Astrocyte of the hippocampus (primary cell): ENCODE measurements at regions not wholly inside any gene's neighbourhood (a gene's known extent, or its start where the extent isn't known, plus 50 kb on each side); places are given as distances from the start of the nearest gene placed in this dataset.

Source experiments
- DNase-seq: peaks from one replicate; pipeline ENCODE4 v3.0.0; 2011; ENCODE audit warnings: low read depth, low spot score

DNA sequence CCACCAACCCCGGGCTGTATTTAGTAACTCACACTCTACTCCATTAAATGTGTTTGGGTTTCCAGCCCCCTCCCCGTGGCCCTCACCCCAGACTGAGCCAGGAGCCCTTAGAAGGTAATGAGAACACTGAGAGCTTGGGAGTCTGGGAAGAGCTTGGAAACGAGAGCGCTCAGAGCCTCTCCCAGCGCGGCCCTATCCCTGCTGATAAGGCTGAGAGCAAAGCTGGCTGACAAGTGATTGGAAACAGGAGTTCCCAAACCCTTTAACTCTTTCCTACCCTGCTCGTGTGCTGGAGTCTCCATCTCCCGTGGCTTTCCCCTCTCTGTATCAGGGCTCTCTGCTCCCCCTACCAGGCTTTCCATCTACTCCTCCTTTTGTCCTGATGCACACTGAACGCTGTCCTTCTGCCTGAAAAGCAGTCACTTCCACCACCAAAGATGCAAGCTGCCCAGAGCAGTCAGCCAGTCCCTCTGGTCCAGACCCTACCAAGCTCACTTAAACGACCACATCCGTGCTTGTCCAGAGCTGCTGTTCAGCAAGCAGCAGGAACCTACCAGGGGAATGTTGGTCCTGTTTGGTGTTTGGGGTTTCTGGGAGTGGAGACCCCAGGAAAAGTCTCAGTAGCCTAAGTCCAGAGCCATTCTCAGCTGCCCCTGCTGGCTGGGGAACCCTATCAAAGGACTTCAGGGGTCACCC is 100.0 kb upstream of the PKDCC start:
- DNase-seq, result no peak

DNA sequence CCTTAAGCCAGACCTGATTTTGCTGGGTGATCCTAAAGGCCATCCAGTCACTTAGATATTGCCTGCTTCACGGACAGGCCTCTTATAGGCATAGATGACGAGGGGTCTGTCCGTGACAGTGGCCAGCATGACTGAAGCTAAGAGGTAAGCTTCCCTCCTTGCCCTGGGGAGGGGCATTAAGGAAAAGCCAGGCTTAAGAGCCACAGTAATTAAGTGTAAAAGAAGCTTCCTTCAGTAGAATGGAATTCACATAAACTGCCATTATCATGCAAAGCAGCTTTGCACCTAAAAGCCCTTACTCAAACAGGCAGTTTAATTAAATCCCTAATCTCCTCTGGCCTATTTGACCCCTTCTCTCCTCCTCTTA is 99.4 kb upstream of the PKDCC start:
- no peak for DNase-seq

DNA sequence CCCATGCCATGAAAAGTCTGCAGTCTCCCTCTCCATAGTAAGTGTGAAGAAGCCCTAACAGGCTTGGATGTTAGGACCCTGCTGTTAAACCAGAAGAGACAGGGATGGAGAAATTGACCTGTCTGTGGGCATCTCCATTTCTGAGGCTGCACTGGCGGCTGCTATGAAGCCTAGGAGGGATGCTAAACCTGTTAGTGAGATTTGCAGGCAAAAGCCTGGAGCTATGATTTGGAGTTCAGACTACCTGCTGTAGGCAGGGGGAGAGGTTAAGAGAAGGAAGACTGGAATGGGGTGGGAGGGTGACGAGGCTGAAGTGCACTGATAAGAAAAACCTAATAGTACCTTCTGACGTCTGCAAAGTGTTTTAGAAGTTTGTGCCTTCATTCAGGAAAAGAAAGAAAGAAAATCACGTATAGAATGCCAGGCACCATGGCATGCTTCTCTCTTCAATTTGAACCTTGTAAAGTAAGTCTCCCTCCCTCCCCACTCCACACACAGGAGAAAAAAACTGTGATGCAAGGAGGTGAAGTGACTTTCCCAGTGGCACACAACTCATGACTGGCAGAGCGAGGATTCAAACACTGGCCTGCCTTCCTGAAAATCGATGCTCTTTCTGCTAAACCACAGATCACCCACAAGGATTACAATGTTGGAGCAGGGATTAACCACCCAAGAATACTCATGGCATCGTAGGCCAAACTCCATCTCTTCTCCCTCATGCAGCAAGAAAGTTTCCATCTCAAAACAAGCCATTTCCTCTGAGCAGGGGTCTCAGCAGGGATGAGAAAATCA is 98.5 kb upstream of the PKDCC start:
- no peak for DNase-seq

DNA sequence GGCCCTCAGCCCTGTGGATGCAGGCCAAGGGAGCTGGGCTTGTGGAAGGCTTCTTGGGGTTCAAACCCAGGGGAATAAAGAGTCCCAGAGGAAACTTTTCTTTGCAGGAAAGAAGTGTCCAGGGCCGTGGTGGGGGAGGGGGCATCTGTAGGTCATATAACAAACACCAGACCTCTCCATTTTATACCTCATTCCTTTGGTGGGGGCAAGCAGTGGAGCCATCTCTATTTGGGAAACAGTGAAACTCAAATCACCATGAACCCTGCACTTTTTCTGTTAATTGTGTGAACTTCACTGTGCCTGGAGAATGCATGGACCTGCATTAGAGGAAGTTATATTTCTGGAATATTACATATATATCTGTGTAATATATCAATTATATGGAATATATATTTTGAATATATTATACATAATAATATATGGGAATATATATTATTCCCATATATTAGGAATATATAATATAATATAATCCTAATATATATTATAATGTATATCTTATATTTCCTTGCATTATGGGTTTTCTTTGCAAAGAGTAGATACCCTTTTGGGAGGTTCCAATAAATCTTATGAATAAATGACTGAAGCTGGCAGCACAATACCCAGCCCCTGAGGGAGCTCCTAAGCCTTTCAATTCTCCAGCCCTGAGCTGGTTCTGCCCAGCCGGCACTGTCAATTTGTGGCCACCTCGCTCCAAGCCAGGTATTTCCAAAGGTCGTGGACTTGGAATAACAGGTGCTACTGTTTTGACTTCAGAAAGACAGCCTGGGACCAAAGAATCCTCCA is 97.7 kb upstream of the PKDCC start:
- DNase-seq, result no peak

DNA sequence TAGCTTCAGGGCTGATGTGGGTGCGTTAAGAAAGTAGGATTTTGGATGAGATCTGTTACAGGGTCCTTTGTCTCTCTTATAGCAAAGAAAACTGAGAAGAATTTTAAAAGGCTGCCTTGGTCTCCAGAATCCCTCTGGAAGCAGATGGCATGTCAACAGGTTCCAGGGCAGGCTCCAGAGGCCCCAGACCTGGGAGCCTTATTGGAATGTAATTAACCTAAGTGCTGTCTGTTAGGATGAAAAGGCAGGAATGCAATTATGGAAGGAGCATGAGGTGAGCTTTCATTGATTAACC is 97.2 kb upstream of the PKDCC start:
- DNase-seq, result no peak

DNA sequence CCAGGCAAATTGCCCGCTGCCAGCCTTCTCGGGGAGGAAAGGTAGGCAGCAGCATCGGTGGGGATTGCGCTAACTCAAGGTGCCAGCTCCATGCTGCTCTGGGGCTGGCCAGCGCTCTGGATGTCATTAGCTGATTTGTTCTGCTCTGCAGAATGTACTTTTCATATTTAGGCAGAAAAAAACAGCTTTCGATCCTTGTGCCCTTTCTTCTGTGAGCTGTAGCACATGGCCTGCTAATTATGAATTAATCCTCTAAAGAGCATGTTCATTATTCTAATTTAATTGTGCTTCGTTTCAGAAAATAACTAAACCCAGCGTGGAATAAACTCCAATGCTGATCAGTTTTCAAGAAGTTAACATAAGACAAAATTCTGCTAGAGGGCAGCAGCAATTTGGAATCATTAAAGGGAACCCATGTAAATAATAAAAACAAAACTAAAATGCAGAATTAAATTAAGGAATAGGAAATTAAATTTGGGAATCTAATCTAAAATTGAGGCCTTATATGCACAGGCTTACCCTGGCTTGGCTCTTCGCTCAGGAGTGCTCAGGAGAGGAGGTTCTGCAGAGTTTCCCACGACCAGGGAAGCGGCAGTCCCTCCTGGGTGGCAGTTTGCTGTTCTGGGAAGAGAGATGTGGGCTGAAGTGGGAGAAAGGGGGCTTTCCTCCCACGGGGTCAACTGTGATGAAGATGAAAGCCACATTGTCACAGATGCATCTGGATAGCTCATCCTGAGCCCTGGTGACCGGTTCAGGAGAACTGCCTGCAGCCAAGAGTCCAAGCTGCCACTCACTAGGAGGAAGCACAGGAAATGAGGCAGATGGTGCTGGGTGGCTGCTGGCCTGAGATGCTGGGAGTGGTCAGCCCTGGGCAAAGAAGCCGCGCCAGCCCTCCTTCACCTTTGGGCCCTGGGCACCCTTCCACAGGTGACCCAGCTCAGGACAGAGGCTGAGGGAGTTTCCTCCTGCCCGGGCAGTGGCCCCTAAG is 93.2 kb upstream of the PKDCC start:
- DNase-seq, result no peak

DNA sequence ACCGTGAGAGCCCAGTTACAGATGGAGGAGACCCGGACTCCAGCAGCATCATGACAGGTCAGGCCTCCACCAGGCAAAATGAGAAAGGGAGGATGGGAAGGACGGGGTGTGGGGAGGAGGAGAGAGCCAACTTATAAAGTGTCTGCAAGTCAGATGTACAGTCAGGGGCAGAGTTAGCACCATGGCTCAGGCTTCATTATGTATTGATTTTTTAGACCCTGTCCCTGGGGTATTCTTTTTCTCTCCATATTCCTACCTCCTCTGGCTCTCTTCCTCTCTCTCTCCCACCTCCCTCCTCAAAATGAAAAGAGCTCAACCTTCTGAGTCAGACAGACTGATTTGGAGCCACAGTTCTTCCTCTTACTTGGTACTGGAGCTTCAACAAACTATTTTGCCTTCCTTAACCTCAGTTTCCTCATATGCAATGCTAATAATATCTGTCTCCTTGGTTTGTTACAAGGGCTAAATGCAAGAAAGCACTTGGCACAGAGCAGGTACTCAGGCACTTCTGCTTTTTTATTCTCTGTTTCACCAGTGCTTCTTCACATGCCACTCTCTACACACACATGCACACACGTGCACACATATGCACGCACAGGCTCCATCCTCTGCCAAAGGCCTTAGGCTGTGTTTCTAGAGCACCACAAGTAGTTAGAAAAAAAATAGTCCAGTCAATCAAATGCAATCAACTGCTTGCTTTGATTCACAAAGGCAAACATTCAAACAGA is 92.3 kb upstream of the PKDCC start:
- DNase-seq, result no peak

DNA sequence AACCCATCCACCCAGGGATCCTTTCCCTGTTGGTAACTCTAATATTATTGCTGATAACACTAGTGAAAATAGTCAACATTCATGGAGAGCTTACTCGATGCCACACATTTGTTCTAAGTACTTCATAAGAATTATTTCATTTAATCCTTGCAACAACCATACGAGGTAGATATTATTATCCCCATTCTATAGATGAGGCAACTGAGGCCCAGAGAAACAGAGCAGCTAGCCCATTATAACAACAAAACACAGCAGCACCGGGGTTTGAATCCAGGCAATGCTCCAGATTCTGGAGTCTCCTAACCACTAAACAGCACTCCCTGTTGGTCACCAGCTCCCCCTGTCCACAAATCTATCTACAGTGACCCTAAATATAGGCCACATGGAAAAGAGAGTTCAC is 90.4 kb upstream of the PKDCC start:
- DNase-seq, result no peak

DNA sequence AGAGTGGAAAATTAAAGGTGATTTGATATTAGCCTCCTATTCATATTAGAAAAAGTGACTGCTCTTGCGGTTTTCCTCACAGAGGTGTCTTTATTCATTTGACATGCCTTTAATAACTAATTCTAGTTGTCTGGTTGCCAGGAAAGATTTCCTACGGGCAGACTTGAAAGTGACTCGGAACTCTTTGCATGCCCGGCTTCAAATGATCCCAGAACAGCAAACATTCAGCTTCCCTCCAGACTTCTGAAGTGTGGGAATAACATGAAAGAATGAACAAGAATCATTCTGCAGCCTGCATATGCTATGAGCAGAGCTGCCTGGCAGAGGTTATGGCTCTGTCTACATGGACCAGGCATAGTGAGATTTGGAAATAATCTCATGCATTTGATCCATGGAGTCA is 89.6 kb upstream of the PKDCC start:
- no peak for DNase-seq

DNA sequence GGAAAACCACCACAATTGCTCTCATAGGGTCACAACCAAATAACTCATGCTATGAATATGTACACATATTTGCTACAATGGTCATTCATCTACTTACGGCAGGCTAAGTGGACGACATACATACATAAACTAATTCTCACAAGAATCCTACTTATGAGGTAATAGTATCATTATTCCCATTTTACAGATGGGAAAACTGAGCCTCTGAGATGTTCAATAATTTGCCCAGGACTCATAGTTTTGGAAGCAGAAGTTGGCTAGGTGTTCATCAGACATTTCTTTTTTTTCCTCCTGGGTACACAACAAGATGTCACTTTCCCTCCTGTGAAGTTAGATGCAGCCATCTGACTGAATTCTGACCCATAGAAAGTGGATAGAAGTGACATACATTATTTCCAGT is 89.0 kb upstream of the PKDCC start:
- DNase-seq, result no peak

DNA sequence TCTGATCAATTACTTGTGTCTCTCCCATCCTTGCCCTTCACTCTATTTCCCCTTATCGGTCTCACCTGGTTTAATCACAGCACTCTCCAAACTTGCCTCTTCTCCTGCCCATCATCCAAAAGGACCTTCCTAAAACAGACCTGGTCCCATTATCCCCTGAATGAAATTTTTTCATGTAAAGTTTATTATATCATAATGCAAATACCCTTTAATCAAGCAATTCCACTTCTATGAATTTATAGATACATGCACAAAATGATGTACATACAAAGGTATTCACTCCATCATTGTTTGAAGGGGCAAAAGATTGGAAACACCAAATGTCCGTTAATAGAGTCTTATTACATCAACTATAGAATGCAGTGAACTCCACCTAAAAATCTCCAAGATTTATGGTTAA is 88.1 kb upstream of the PKDCC start:
- DNase-seq, result no peak

DNA sequence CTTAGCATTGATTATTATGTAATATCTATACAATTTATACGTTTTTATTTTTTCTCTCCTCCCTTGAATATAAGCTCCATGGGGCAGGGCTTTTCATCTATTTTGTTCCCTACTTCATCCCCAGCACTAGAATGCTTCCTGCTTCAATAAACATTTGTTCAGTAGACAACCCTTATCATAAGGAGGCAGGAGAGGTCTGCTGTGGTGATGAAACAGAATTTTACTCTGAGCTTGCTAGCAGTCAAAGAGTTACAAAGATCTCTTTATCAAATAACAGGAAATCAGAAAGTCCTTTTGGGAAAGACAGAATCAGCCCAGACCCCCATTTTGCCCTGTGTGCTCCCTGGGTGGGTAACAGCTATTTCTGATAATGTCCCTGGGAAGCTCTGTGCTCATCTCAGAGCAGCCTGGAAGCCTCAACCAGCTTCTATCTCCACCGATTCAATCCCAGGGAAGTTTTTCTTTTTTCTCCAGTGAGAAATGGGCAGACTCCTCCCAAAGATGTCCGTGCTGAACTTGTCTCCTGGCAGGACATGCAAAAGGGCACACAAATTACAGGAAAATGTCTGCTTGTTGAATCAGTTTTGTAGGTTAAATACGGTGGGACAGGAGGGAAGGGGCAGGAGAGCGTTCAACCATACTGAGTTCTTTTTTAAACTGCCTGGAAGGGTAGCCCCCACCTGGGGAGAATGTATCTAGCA is 84.7 kb upstream of the PKDCC start:
- DNase-seq, result no peak

DNA sequence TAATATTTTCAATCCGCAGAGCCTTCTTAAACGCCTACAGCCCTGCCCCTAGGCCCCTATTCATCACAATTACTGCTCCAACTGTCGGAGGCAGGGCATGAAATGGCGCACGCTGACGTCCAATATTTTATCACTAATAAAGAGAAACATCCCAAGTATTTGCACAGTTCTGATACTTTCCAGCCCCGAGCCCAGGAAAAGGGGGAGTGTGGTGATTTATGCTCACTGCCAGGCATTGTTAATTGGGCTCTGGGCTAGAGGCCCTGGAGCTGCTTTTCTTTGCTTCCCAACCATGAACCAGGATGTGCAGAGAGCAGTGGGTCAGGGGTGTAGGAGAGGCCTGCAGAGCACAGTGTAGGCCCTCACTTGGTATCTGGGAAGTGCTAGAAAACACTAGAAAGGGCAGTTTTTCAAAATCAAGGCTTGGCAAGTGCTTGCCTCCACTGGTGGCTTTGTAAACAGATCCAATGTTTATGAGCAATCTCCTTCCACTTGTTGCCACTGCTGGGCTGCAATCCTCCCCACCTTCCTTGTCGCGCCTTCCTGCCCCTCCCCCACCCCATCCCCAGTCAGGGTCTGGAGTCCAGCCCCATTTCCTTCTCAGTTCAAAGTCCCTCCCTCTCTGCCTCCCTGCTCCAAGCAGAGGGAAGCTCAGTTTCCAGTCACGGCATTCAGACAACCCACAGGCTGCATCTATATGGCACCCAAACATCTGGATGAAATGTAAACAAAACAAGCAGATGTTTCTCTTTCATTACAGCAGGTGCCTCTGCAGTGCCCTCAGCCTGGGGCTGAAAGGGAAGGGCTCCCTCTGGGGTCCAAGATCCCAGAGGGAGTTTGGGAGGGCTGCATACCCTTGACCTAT is 83.9 kb upstream of the PKDCC start:
- peak; percentile 69 for DNase-seq

DNA sequence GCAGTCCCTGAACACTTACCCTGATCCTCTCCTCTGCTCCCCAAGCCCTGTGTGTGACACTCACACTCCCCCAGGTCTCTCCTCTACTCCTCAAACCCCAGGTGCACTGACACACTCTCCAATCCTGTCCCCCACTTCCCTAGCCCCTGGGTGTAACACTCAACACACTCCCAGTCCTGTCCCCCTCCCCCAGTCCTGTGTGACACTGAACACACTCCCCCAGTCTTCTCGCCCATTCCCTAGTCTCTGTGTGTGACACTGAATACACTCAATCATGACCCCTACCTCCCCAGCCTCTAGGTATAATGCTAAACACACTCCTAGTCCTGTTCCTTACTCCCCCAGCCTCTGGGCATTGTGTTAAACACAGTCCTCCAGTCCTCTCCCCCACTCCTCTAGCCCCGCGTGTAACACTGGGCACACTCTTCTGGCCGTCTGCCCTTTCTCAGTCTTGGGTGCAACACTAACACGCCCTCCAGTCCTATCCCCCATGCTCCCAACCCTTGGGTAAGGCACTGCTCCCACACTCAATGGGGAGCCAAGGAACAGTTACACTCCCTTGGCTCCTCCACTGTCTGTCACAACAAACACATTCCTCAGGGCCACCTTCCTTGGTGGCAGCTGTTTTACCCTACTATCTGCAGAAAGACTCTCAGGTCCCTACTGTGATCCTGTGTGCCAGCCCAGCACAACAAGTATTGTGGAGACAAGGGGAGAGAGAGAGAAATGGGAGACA is 82.5 kb upstream of the PKDCC start:
- no peak for DNase-seq

DNA sequence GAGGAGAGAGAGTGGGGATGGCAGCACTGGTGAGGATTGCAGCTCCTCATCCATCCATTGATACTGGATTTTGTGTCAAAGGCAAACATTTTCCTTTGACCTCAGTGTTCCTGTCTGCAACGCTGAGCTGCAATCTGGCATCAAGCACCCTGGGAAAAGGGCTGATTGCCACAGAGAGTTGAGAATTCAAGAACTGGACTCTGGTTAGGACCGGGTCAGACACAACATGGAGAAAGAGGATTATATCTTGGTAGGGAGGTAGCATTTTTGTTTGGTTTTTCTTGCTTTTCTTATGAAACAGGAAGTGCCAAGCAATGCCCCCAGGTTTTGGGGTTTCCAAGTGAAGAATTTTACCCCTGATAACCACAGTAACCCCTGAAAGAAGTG is 81.9 kb upstream of the PKDCC start:
- peak; percentile 35 for DNase-seq

DNA sequence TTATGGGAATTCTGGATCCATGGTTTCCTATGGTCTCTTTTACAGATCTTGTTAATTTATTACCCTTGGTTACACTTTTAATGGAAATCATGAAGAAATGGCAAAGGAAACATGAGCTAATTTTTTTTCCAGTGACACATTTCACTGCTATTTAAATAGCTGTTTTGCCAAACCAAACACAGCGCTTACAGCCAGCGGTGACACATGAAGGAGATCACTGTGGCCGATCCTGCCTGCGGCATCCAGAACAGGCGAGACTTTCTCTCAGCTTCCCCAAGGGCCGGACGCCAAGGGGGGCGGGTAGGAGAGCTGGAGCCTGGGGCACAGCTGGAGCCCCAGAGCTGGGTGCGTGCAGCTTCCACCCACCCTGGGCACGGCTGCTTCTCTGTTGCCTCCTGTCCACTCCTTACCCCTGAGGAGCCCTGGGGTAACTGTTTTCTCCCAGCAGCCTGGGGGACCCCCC is 81.4 kb upstream of the PKDCC start:
- DNase-seq, result peak; percentile 96

DNA sequence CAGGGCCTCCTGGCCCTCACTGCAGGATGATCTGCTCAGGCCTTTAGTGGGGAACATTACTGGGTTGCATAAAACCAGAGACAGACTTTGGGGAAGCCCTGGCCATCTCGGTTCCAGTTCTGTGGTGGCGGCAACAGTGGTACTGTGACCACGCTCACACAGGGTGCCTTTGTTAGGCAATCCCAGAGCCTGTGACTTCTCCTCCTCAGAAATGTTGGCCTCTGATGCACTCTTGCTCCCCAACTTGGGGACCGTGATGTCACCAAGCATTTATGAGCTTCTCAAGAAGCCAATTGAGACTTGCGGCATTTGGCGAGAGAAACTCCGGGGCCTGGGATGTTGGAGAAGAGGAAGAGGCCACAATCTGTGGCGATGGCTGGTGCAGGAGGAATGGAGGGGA is 80.9 kb upstream of the PKDCC start:
- DNase-seq, result no peak

DNA sequence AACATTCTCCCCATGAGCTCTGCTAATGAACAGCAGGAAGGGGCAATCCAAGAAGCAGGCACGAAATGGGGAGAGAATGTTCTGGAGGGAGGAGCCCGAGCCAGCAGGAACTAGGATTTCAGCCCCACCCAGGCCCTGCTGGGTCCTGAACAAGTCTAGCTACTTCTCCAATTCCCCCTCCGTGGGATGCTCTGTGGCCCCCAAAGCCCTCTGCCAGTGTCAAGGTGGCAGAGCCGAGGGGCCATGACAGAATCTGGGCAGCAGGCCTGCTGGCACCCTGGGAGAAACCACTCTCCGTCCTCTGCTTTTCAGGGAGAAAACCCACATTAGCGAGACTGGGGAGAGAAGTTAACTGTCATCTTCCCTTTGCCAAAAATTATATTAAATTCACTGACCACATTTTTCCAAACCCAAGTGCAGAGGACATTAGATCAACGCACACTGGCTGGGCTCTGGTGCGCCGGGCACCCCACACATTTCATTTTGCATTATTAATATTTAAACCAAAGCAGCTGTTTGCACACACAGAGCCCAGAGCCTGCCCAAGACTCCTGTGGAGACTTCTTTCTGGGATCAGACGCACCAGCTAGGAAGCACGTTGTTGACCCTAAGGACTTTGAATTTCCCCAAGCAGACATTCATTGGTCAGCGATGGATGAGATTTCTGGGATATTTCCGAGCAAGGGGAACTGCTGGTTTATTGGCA is 80.2 kb upstream of the PKDCC start:
- peak; percentile 60 for DNase-seq
